HuH-7.5 (cell line): ENCODE measurements at regions not wholly inside any gene's neighbourhood (a gene's known extent, or its start where the extent isn't known, plus 50 kb on each side); places are given as distances from the start of the nearest gene placed in this dataset.
"Not testable (repeated sequence)": the region's sequence is repeated elsewhere in the genome, so short reads cannot be mapped to it uniquely, and the experiment has no call there.

Experiments used
- DNase-seq: peaks from one replicate; pipeline ENCODE4 v3.0.0; 2011; ENCODE audit warnings: low spot score

GRCh38 chr6:167662075-167662880 is 164.4 kb upstream of the AFDN start:
- DNase-seq: no peak

- no peak for DNase-seq
Measured at GRCh38 chr6:167662881-167663205, 163.9 kb upstream of the AFDN start.

- no peak for DNase-seq
Measured at GRCh38 chr6:167663316-167663715, 163.4 kb upstream of the AFDN start.

- DNase-seq: no peak
Measured at GRCh38 chr6:167663784-167664443, 162.8 kb upstream of the AFDN start.

- no peak for DNase-seq
Measured at GRCh38 chr6:167664678-167665660, 161.7 kb upstream of the AFDN start.

- no peak for DNase-seq
Measured at GRCh38 chr6:167665698-167666330, 160.9 kb upstream of the AFDN start.

GRCh38 chr6:167666571-167667203 is 160.0 kb upstream of the AFDN start:
- DNase-seq: no peak

GRCh38 chr6:167667204-167668018 is 159.3 kb upstream of the AFDN start:
- no peak for DNase-seq

GRCh38 chr6:167668019-167668753 is 158.5 kb upstream of the AFDN start:
- DNase-seq: peak; percentile 51

GRCh38 chr6:167668754-167669552 is 157.8 kb upstream of the AFDN start:
- no peak for DNase-seq

- DNase-seq: no peak
Measured at GRCh38 chr6:167669553-167669849, 157.2 kb upstream of the AFDN start.

GRCh38 chr6:167669870-167670802 is 156.6 kb upstream of the AFDN start:
- no peak for DNase-seq

GRCh38 chr6:167670938-167671338 is 155.8 kb upstream of the AFDN start:
- DNase-seq: no peak

- DNase-seq: not testable (repeated sequence)
Measured at GRCh38 chr6:167671379-167671976, 155.2 kb upstream of the AFDN start.

- no peak for DNase-seq
Measured at GRCh38 chr6:167671977-167672687, 154.6 kb upstream of the AFDN start.

GRCh38 chr6:167672738-167673137 is 154.0 kb upstream of the AFDN start:
- no peak for DNase-seq

- no peak for DNase-seq
Measured at GRCh38 chr6:167673946-167674345, 152.8 kb upstream of the AFDN start.
